HAP-1 (cell line): ENCODE measurements at regions not wholly inside any gene's neighbourhood (a gene's known extent, or its start where the extent isn't known, plus 50 kb on each side); places are given as distances from the start of the nearest gene placed in this dataset.
"Not testable (repeated sequence)": the region's sequence is repeated elsewhere in the genome, so short reads cannot be mapped to it uniquely, and the experiment has no call there.

Experiments used
- DNase-seq, 2 experiments: peaks; one replicate each; pipeline ENCODE4 v3.0.0-alpha.2; 2016 to 2020; ENCODE audit warnings: low spot score in 2 of 2
- H3K27me3 ChIP-seq: fragments of 250-450 bp; sonication (Bioruptor Pico); 2 replicates; pipeline ENCODE4 v1.5.1; 2020; ENCODE audit warnings: low read depth, mild to moderate bottlenecking, moderate library complexity
- H3K36me3 ChIP-seq: fragments of 250-450 bp; sonication (Bioruptor Pico); replicated peaks from 2 replicates; pipeline ENCODE4 v1.5.1; 2020; ENCODE audit warnings: mild to moderate bottlenecking
- H3K4me1 ChIP-seq: fragments of 250-450 bp; sonication (Bioruptor Pico); 2 replicates; pipeline ENCODE4 v1.5.1; 2020; ENCODE audit warnings: mild to moderate bottlenecking
- H3K4me3 ChIP-seq: fragments of 250-450 bp; sonication (Bioruptor Pico); 2 replicates; pipeline ENCODE4 v1.5.1; 2020; ENCODE audit warnings: mild to moderate bottlenecking, moderate library complexity
- H3K9me3 ChIP-seq: fragments of 250-450 bp; sonication (Bioruptor Pico); 2 replicates; pipeline ENCODE4 v1.5.1; 2020; ENCODE audit warnings: mild to moderate bottlenecking, moderate library complexity
- in situ Hi-C: fragments of 300-500 bp; cut with MboI; formaldehyde crosslinking; loops from 3 replicates; pipeline ENCODE4 v1.14.3; 2020; ENCODE audit warnings: low sequenced_read_pairs, inconsistent platforms, mixed read lengths

DNA sequence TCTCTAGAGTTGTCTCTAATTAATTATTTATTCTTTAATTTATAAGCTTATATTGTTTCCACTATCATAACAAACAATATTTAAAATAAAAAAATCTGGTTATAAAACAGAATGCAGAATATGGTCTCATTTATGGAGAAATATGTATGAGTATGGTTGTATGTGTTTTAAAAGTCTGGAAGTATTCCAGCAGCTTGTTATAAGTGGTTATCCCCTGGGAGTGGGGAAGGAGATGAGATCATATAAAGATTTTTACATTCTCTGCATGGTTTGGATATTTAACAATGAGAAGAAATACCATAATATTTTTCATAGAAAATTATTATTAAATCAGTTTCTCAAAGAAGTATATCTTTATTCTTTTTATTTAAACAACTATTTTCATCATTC, 135.4 kb upstream of the MB21D2 start:
- H3K27me3 ChIP-seq: no peaks in the 10 kb centered on the region
- peaks cover 37% of the 10 kb centered on the region for H3K4me1 ChIP-seq
- H3K9me3 ChIP-seq: no peaks in the 10 kb centered on the region
- H3K4me3 ChIP-seq: no peak overlapping the region
- in situ Hi-C loops: no loop called here
- no peak for DNase-seq
- H3K36me3 ChIP-seq: no peaks in the 10 kb centered on the region

GRCh38 chr3:193055352-193055751, 137.7 kb upstream of the MB21D2 start:
- in situ Hi-C loops: no loop called here
- Histone ChIP-seq H3K27me3 (no peaks in the 10 kb centered on the region), H3K4me1 (peaks cover 36% of the 10 kb centered on the region), H3K36me3 (no peaks in the 10 kb centered on the region), H3K9me3 (no peaks in the 10 kb centered on the region), H3K4me3 (no peak overlapping the region)
- DNase-seq: no peak

DNA sequence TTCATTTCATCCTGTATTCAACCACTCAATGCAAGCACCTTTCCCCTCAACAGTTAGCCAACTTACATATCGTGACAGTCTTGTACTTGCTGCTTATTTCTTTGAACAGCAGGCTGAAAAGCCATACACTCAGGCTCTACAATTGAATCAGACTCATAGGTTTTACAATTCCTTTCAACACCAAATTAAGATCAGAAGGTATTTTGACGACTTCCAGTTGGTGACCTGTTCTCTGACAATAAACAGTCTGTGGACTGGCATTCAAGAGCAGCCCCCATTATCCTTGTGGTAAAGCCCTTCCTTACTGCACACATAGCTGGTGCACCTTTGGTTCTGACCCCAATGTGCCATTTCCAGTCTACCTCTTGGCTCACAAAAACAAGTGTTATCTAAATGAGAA, 140.0 kb upstream of the MB21D2 start:
- Histone ChIP-seq H3K4me1 (peaks cover 17% of the 10 kb centered on the region), H3K4me3 (no peak overlapping the region), H3K36me3 (no peaks in the 10 kb centered on the region), H3K27me3 (no peaks in the 10 kb centered on the region), H3K9me3 (no peaks in the 10 kb centered on the region)
- in situ Hi-C loops: no loop called here
- DNase-seq: no peak

DNA sequence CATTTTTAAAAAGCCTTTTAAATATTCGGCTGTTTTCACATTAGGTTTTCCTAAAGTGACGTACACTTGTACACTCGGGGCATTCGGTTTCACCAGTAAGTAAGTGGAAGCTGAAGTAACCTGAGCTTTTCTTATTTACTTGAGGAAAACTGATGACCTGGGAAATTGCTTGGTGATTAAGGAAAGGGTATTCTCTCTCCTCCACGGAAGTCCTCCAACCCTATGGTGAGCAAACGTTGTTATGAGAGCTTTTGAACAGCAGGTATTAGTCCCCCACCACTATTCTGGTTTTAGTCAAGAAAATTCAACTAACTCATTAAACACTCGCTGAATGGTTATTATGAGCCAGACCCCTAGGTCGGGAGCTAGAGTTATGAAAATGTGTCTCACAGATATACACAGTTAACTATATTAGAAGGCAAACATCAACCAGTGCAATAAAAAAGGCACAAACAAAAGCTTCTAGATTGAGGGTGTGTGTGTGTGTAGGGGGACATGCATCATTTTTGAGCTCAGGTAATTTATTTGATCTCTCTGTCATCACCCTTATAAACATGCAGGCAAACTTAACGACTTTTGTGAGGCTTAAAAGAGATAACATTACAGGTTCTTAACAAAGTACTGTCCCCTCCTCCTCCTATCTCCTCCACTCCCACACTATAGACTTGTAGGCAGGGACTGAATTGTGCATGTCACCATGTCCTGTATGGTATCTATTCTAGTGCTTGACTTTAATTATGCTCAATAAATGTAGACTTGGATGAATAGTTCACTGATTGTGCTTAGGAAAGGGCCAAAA, 143.3 kb upstream of the MB21D2 start:
- no peaks in the 10 kb centered on the region for H3K9me3 ChIP-seq
- in situ Hi-C loops: no loop called here
- H3K4me3 ChIP-seq: no peak overlapping the region
- no peaks in the 10 kb centered on the region for H3K36me3 ChIP-seq
- no peaks in the 10 kb centered on the region for H3K27me3 ChIP-seq
- no peak for DNase-seq
- peaks cover 3% of the 10 kb centered on the region for H3K4me1 ChIP-seq

DNA sequence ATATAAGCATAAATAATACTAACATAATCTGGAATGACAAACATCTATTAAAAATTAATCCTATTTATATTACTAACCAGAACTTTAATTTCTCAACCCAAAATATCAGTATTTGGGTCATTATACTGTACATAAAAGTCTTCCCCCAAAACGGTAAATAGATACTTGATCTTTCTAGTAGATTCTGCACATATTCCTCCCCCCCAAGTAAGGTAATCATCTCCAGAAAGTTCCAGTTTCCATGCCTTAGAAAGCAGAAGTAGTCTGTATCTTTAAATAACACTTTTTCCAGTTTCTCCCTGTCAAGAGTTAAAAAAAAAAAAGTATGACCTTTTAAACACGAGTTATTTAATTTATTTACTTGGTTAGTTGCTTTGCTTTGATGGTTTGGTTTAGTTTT, 150.7 kb upstream of the MB21D2 start:
- no peaks in the 10 kb centered on the region for H3K27me3 ChIP-seq
- DNase-seq: no peak
- no peaks in the 10 kb centered on the region for H3K36me3 ChIP-seq
- in situ Hi-C loops: no loop called here
- no peak overlapping the region for H3K4me3 ChIP-seq
- peaks cover 16% of the 10 kb centered on the region for H3K4me1 ChIP-seq
- H3K9me3 ChIP-seq: no peaks in the 10 kb centered on the region

DNA sequence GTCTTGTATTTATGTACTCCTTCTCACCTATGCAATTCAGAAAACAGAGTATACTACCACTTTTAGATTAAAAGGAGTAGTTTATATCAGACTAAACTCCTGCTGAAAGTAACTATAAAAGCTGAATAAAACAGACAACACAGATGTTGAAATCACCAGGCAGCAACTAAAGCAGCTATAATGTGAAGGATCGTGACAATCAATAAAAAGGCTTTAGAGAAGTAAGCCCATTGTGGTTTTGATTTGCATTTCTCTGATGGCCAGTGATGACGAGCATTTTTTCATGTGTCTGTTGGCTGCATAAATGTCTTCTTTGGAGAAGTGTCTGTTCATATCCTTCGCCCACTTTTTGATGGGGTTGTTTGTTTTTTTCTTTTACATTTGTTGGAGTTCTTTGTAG, 152.1 kb upstream of the MB21D2 start:
- DNase-seq, H3K9me3 ChIP-seq, H3K36me3 ChIP-seq, H3K27me3 ChIP-seq, H3K4me3 ChIP-seq, in situ Hi-C loops: not testable (repeated sequence)
- peaks cover 16% of the 10 kb centered on the region for H3K4me1 ChIP-seq

DNA sequence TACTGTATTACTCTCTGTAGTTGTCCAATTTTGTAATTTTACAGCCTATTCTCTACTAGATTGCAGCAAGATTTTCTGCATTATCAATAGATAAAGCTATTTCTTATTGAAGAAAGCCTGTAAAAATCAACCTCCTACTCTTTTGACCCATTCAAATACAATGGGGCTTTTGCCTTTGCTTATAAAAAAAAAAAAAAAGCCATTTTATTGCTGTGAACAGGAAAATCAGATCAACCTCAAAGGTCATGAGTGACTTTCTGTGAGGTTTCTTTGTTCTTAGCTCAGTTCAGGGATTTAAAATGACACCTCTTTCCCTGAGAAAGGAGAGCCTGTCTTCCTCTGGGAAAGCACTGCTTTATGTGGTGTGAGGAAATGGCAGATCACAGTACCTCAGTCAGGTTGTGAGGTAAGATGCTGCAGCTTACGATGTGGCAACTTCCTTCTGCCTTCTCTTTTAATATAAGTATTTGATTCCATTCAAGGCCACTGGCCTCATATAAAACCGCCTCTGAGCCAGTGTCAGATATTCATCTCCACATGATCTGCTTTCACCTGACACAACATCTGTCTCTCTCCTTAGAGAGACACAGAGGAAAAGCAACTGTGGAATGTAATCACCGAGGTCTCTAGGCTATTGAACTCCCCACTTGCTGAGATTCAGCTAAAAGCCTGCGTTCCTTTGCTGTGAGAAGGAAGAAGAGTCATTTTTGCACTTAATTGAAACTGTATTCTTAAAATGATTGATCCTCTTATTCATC, 161.5 kb upstream of the MB21D2 start:
- H3K36me3 ChIP-seq: no peaks in the 10 kb centered on the region
- H3K27me3 ChIP-seq: no peaks in the 10 kb centered on the region
- in situ Hi-C loops: no loop called here
- H3K4me1 ChIP-seq: peaks cover 14% of the 10 kb centered on the region
- no peak overlapping the region for H3K4me3 ChIP-seq
- peak in 1 of 2 experiments; percentile 61 for DNase-seq
- peaks cover 10% of the 10 kb centered on the region for H3K9me3 ChIP-seq

DNA sequence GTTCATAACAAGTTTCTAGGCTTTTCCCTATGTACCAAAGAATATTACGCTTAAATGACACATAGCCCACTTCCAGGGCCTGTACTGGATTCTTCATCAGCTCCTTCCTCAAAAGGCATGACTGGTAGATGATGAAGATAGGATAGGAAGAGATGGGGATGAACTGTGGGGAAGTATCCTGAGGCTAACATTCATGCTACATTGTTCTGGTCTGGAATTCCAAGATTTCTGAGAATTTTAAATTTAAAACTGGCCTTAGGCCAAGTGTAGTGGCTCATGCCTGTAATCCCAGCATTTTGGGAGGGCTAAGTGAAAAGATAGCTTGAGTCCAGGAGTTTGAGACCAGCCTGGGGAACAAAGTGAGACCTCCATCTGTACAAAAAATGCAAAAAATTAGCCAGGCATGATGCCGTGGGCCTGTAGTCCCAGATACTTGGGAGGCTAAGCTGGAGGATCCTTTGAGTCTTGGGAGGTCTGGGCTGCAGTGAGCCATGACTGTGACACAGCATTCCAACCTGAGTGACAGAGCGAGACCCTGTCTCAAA, 160.1 kb upstream of the PLAAT1 start:
- no peak overlapping the region for H3K4me3 ChIP-seq
- no peak for DNase-seq
- peaks cover 10% of the 10 kb centered on the region for H3K9me3 ChIP-seq
- no peaks in the 10 kb centered on the region for H3K27me3 ChIP-seq
- no peaks in the 10 kb centered on the region for H3K36me3 ChIP-seq
- H3K4me1 ChIP-seq: peaks cover 14% of the 10 kb centered on the region
- in situ Hi-C loops: no loop called here

DNA sequence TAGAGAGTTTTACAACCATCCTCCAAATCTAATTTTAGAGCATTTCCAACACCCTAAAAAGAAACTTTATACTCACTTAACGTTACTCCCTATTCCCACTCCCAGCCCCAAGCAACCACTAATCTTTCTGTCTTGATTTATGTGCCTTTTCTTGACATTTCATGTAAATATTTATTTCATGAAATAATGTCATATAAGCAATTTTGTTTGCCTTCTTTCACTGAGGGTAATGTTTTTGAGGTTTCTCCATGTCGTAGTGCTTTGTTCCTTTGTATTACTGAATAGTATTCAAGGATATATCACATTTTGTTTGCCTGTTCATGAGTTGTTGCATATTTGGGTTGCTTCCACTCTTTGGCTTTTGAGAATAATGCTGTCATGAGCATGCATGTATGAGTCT, 155.4 kb upstream of the PLAAT1 start:
- no peak overlapping the region for H3K4me3 ChIP-seq
- in situ Hi-C loops: no loop called here
- no peak for DNase-seq
- peaks cover 10% of the 10 kb centered on the region for H3K9me3 ChIP-seq
- H3K36me3 ChIP-seq: no peaks in the 10 kb centered on the region
- no peaks in the 10 kb centered on the region for H3K27me3 ChIP-seq
- peaks cover 11% of the 10 kb centered on the region for H3K4me1 ChIP-seq

DNA sequence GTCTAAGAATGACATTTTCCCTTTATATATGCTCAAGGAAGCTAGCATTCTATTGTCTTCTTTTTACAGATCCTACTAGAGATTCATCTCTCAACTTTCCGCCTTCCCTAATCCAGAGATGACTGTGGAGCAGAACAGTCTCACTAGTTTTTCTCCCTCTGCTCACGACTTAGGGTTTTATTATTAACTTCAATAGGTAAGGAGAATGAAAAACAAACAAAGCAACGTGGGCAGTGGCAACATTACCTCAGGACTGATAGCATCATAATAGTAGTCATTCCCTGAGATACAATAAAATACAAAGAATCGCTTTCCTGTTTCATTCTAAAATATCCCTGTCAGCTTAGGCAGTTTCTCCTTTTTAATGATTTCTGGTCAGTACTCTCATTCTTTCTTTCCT, 154.3 kb upstream of the PLAAT1 start:
- no peak overlapping the region for H3K4me3 ChIP-seq
- no peaks in the 10 kb centered on the region for H3K36me3 ChIP-seq
- in situ Hi-C loops: no loop called here
- H3K4me1 ChIP-seq: peaks cover 20% of the 10 kb centered on the region
- no peak for DNase-seq
- H3K27me3 ChIP-seq: no peaks in the 10 kb centered on the region
- peaks cover 10% of the 10 kb centered on the region for H3K9me3 ChIP-seq

- no peak for DNase-seq
- in situ Hi-C loops: no loop called here
- Histone ChIP-seq H3K4me1 (peaks cover 23% of the 10 kb centered on the region), H3K4me3 (no peak overlapping the region), H3K9me3 (peaks cover 10% of the 10 kb centered on the region), H3K27me3 (no peaks in the 10 kb centered on the region), H3K36me3 (no peaks in the 10 kb centered on the region)
These were observed 153.7 kb upstream of the PLAAT1 start for GRCh38 chr3:193087336-193087735.

DNA sequence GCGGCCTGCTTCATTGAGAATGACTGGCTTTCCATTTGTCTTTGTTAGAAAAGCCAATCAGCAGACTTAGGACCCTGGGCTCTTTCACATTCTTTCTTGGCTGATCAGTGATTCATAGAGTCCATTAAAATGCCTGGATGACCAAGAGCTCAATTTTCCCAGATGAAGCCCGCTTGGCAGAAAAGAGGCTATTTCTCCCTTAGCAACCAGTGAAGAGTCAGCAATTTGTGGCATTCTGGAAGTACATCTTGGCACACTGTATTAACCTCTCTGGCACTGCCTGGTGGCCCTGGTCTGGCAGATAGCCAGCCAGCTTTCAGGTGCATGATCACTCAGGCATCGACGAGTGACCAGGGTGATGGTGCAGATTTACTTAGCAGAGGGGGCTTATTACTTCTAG, 145.7 kb upstream of the PLAAT1 start:
- in situ Hi-C loops: no loop called here
- Histone ChIP-seq H3K27me3 (no peaks in the 10 kb centered on the region), H3K4me1 (peaks cover 28% of the 10 kb centered on the region), H3K36me3 (no peaks in the 10 kb centered on the region), H3K4me3 (no peak overlapping the region), H3K9me3 (no peaks in the 10 kb centered on the region)
- DNase-seq: no peak

DNA sequence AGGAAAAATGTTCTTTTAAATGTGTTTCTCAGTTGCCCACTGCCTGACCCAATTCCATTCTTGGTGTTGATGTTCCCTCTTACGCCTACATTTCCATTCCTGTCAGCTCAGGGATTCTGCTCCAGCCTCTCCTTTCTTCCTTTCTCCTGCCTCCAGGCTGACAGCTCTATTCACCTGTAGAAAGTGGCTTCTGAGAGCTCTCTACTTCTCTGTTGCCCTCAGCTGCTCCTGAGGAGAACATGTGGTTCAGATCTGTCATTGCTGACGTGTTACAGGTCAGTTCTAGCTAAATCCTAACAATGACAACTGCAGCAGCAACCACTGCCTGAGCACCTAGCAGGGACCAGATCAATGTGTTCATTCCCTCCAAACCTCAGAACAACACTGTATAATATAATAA, 144.9 kb upstream of the PLAAT1 start:
- H3K4me3 ChIP-seq: no peak overlapping the region
- H3K36me3 ChIP-seq: no peaks in the 10 kb centered on the region
- no peaks in the 10 kb centered on the region for H3K9me3 ChIP-seq
- in situ Hi-C loops: no loop called here
- no peak for DNase-seq
- H3K27me3 ChIP-seq: no peaks in the 10 kb centered on the region
- peaks cover 21% of the 10 kb centered on the region for H3K4me1 ChIP-seq
